ENCODE measurements at regions not wholly inside any gene's neighbourhood (a gene's known extent, or its start where the extent isn't known, plus 50 kb on each side); places are given as distances from the start of the nearest gene placed in this dataset.

GRCh38 chr12:25852792-25853191 lies 105.7 kb upstream of the RASSF8 start:
- TF ChIP-seq POLR2A (IDR thresholded peaks at IDR 0.05), result no peak
- TF ChIP-seq, protein P1, sequence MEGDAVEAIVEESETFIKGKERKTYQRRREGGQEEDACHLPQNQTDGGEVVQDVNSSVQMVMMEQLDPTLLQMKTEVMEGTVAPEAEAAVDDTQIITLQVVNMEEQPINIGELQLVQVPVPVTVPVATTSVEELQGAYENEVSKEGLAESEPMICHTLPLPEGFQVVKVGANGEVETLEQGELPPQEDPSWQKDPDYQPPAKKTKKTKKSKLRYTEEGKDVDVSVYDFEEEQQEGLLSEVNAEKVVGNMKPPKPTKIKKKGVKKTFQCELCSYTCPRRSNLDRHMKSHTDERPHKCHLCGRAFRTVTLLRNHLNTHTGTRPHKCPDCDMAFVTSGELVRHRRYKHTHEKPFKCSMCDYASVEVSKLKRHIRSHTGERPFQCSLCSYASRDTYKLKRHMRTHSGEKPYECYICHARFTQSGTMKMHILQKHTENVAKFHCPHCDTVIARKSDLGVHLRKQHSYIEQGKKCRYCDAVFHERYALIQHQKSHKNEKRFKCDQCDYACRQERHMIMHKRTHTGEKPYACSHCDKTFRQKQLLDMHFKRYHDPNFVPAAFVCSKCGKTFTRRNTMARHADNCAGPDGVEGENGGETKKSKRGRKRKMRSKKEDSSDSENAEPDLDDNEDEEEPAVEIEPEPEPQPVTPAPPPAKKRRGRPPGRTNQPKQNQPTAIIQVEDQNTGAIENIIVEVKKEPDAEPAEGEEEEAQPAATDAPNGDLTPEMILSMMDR (IDR thresholded peaks at IDR 0.05), result no peak
